Esophagus squamous epithelium (tissue), 4 donors: ENCODE measurements at regions not wholly inside any gene's neighbourhood (a gene's known extent, or its start where the extent isn't known, plus 50 kb on each side); places are given as distances from the start of the nearest gene placed in this dataset.
"Not testable (repeated sequence)": the region's sequence is repeated elsewhere in the genome, so short reads cannot be mapped to it uniquely, and the experiment has no call there.

Experiments
- POLR2A ChIP-seq, 4 donors: fragments of 450-650 bp; IDR thresholded peaks; one replicate each; pipeline ENCODE4 v1.6.1; 2017; ENCODE audit warnings: antibody characterized with exemption in 4 of 4, mild to moderate bottlenecking in 4 of 4, moderate library complexity in 3 of 4
- TF ChIP-seq, protein P1 (sequence below), 6 experiments: fragments of 450-650 bp in 4 of 6; fragments of 200-600 bp in 2 of 6; sonication (generic) in 2 of 6; IDR thresholded peaks; one replicate each; pipeline ENCODE4 v1.5.1; 2016 to 2019; ENCODE audit warnings: antibody characterized with exemption in 6 of 6, mild to moderate bottlenecking in 4 of 6, moderate library complexity in 4 of 6

- TF ChIP-seq, protein P1, sequence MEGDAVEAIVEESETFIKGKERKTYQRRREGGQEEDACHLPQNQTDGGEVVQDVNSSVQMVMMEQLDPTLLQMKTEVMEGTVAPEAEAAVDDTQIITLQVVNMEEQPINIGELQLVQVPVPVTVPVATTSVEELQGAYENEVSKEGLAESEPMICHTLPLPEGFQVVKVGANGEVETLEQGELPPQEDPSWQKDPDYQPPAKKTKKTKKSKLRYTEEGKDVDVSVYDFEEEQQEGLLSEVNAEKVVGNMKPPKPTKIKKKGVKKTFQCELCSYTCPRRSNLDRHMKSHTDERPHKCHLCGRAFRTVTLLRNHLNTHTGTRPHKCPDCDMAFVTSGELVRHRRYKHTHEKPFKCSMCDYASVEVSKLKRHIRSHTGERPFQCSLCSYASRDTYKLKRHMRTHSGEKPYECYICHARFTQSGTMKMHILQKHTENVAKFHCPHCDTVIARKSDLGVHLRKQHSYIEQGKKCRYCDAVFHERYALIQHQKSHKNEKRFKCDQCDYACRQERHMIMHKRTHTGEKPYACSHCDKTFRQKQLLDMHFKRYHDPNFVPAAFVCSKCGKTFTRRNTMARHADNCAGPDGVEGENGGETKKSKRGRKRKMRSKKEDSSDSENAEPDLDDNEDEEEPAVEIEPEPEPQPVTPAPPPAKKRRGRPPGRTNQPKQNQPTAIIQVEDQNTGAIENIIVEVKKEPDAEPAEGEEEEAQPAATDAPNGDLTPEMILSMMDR (IDR thresholded peaks at IDR 0.05), result not testable (repeated sequence)
- not testable (repeated sequence) for TF ChIP-seq POLR2A (IDR thresholded peaks at IDR 0.05)
These were observed 478.7 kb downstream of the TP53TG3F start for GRCh38 chr16:33938097-33938496.
